Kidney capillary endothelial cell (primary cell): ENCODE measurements at regions not wholly inside any gene's neighbourhood (a gene's known extent, or its start where the extent isn't known, plus 50 kb on each side); places are given as distances from the start of the nearest gene placed in this dataset.

Experiments used
- DNase-seq: peaks from one replicate; pipeline ENCODE4 v3.0.0-alpha.2; 2018; ENCODE audit warnings: low spot score

- DNase-seq: no peak
Observed at GRCh38 chr20:50273601-50274491, 83.2 kb downstream of the CEBPB start.

- DNase-seq: no peak
Observed at GRCh38 chr20:50274570-50275430, 84.2 kb downstream of the CEBPB start.

- DNase-seq: no peak
Observed at GRCh38 chr20:50276119-50277063, 85.8 kb downstream of the CEBPB start.

- DNase-seq: no peak
Observed at GRCh38 chr20:50277064-50277415, 86.4 kb downstream of the CEBPB start.

- DNase-seq: no peak
Observed at GRCh38 chr20:50277460-50278376, 87.1 kb downstream of the CEBPB start.

- DNase-seq: no peak
Observed at GRCh38 chr20:50278377-50278683, 87.7 kb downstream of the CEBPB start.

- no peak for DNase-seq
Observed at GRCh38 chr20:50278684-50279531, 88.3 kb downstream of the CEBPB start.

- no peak for DNase-seq
Observed at GRCh38 chr20:50279988-50280850, 89.6 kb downstream of the CEBPB start.

GRCh38 chr20:50280851-50281655 lies 90.4 kb downstream of the CEBPB start:
- no peak for DNase-seq

GRCh38 chr20:50281831-50282591 lies 91.4 kb downstream of the CEBPB start:
- DNase-seq: no peak

- no peak for DNase-seq
Observed at GRCh38 chr20:50282592-50283241, 92.1 kb downstream of the CEBPB start.

GRCh38 chr20:50283370-50283769 lies 92.7 kb downstream of the CEBPB start:
- no peak for DNase-seq

- no peak for DNase-seq
Observed at GRCh38 chr20:50283922-50284810, 93.5 kb downstream of the CEBPB start.

GRCh38 chr20:50284811-50285375 lies 94.3 kb downstream of the CEBPB start:
- DNase-seq: no peak

GRCh38 chr20:50285376-50286173 lies 94.9 kb downstream of the CEBPB start:
- DNase-seq: no peak
